ENCODE measurements at regions not wholly inside any gene's neighbourhood (a gene's known extent, or its start where the extent isn't known, plus 50 kb on each side); places are given as distances from the start of the nearest gene placed in this dataset.

- no peak overlapping the region for H3K9ac ChIP-seq
- no peaks in the 10 kb centered on the region for H3K27me3 ChIP-seq
- no peak overlapping the region for H3K4me3 ChIP-seq
- H2AFZ ChIP-seq (replicated peaks) = no peak overlapping the region
- H3F3A ChIP-seq (ENCODE audit: low read depth) = no peaks in the 10 kb centered on the region
- H3K36me3 ChIP-seq = no peaks in the 10 kb centered on the region
- no peak overlapping the region for H3K4me2 ChIP-seq
- TF ChIP-seq EZH2 (IDR thresholded peaks at IDR 0.05) (no peak), EZH2phosphoT487 (IDR thresholded peaks at IDR 0.05) (no peak)
- TF ChIP-seq, protein P1, sequence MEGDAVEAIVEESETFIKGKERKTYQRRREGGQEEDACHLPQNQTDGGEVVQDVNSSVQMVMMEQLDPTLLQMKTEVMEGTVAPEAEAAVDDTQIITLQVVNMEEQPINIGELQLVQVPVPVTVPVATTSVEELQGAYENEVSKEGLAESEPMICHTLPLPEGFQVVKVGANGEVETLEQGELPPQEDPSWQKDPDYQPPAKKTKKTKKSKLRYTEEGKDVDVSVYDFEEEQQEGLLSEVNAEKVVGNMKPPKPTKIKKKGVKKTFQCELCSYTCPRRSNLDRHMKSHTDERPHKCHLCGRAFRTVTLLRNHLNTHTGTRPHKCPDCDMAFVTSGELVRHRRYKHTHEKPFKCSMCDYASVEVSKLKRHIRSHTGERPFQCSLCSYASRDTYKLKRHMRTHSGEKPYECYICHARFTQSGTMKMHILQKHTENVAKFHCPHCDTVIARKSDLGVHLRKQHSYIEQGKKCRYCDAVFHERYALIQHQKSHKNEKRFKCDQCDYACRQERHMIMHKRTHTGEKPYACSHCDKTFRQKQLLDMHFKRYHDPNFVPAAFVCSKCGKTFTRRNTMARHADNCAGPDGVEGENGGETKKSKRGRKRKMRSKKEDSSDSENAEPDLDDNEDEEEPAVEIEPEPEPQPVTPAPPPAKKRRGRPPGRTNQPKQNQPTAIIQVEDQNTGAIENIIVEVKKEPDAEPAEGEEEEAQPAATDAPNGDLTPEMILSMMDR (IDR thresholded peaks at IDR 0.05) = no peak
- H3K79me2 ChIP-seq (ENCODE audit: low read depth) = no peaks in the 10 kb centered on the region
- H4K20me1 ChIP-seq (ENCODE audit: low read depth) = no peaks in the 10 kb centered on the region
- H3K9me3 ChIP-seq (ENCODE audit: low read depth) = no peaks in the 10 kb centered on the region
- Mint-ChIP-seq H3K4me3 (no peak overlapping the region), H3K9me3 (peaks cover 87% of the 10 kb centered on the region), H3K36me3 (no peaks in the 10 kb centered on the region), H3K27me3 (ENCODE audit: insufficient read depth, low read depth) (peaks cover 7% of the 10 kb centered on the region), H3K4me1 (no peaks in the 10 kb centered on the region), H3K27ac (no peak overlapping the region)
- no peak overlapping the region for H3K27ac ChIP-seq
- DNase-seq (ENCODE audit: low spot score) = no peak
- no peaks in the 10 kb centered on the region for H3K4me1 ChIP-seq
Measured at GRCh38 chr12:34291426-34291901, 269.2 kb downstream of the ALG10 start.

- Histone ChIP-seq H3K36me3 (no peaks in the 10 kb centered on the region), H3K9ac (no peak overlapping the region), H2AFZ (replicated peaks) (no peak overlapping the region), H3K27me3 (no peaks in the 10 kb centered on the region), H3K9me3 (ENCODE audit: low read depth) (no peaks in the 10 kb centered on the region), H3K79me2 (ENCODE audit: low read depth) (no peaks in the 10 kb centered on the region), H4K20me1 (ENCODE audit: low read depth) (no peaks in the 10 kb centered on the region), H3K27ac (no peak overlapping the region), H3K4me1 (no peaks in the 10 kb centered on the region), H3K4me3 (no peak overlapping the region), H3K4me2 (no peak overlapping the region), H3F3A (ENCODE audit: low read depth) (no peaks in the 10 kb centered on the region)
- Mint-ChIP-seq H3K9me3 (peaks cover 87% of the 10 kb centered on the region), H3K4me1 (no peaks in the 10 kb centered on the region), H3K4me3 (no peak overlapping the region), H3K27ac (no peak overlapping the region), H3K27me3 (ENCODE audit: insufficient read depth, low read depth) (peaks cover 7% of the 10 kb centered on the region), H3K36me3 (no peaks in the 10 kb centered on the region)
- no peak for DNase-seq (ENCODE audit: low spot score)
- TF ChIP-seq, protein P1 (IDR thresholded peaks at IDR 0.05) = no peak
- TF ChIP-seq EZH2phosphoT487 (IDR thresholded peaks at IDR 0.05) (no peak), EZH2 (IDR thresholded peaks at IDR 0.05) (no peak)
Measured at GRCh38 chr12:34292736-34293625, 270.7 kb downstream of the ALG10 start.

- no peaks in the 10 kb centered on the region for H3K27me3 ChIP-seq
- Mint-ChIP-seq H3K27me3 (ENCODE audit: insufficient read depth, low read depth) (peaks cover 7% of the 10 kb centered on the region), H3K9me3 (peaks cover 89% of the 10 kb centered on the region), H3K27ac (no peak overlapping the region), H3K4me1 (no peaks in the 10 kb centered on the region), H3K4me3 (no peak overlapping the region), H3K36me3 (no peaks in the 10 kb centered on the region)
- no peak overlapping the region for H3K9ac ChIP-seq
- no peaks in the 10 kb centered on the region for H3K9me3 ChIP-seq (ENCODE audit: low read depth)
- no peaks in the 10 kb centered on the region for H3K79me2 ChIP-seq (ENCODE audit: low read depth)
- no peaks in the 10 kb centered on the region for H4K20me1 ChIP-seq (ENCODE audit: low read depth)
- TF ChIP-seq EZH2 (IDR thresholded peaks at IDR 0.05) = no peak
- no peak for TF ChIP-seq EZH2phosphoT487 (IDR thresholded peaks at IDR 0.05)
- TF ChIP-seq, protein P1 (IDR thresholded peaks at IDR 0.05) = no peak
- no peaks in the 10 kb centered on the region for H3K4me1 ChIP-seq
- H3K4me2 ChIP-seq = no peak overlapping the region
- H2AFZ ChIP-seq (replicated peaks) = no peak overlapping the region
- H3F3A ChIP-seq (ENCODE audit: low read depth) = no peaks in the 10 kb centered on the region
- no peak overlapping the region for H3K4me3 ChIP-seq
- no peaks in the 10 kb centered on the region for H3K36me3 ChIP-seq
- H3K27ac ChIP-seq = no peak overlapping the region
- no peak for DNase-seq (ENCODE audit: low spot score)
Measured at GRCh38 chr12:34294137-34294536, 271.8 kb downstream of the ALG10 start.
